Tibial nerve (tissue), 4 donors: ENCODE measurements at regions not wholly inside any gene's neighbourhood (a gene's known extent, or its start where the extent isn't known, plus 50 kb on each side); places are given as distances from the start of the nearest gene placed in this dataset.

Source experiments
- DNase-seq, 2 donors: peaks; one replicate each; pipeline ENCODE4 v3.0.0-alpha.2; 2019; ENCODE audit warnings: low spot score in 2 of 2
- H3K27ac ChIP-seq, 4 donors: fragments of 200-600 bp; sonication (generic) in 3 of 4; one replicate each; pipeline ENCODE4 v1.5.1; 2017 to 2019; ENCODE audit warnings: mild to moderate bottlenecking in 1 of 4
- H3K27me3 ChIP-seq, 2 donors: fragments of 200-600 bp; sonication (generic) in 1 of 2; one replicate each; pipeline versions ENCODE4 v1.5.1 to v1.6.0; 2017 to 2019
- H3K36me3 ChIP-seq, 3 donors: fragments of 200-600 bp; sonication (generic); one replicate each; pipeline ENCODE4 v1.5.1; 2018 to 2019
- H3K4me1 ChIP-seq, 4 donors: fragments of 200-600 bp; sonication (generic) in 3 of 4; one replicate each; pipeline ENCODE4 v1.5.1; 2017 to 2019
- H3K4me3 ChIP-seq, 4 donors: fragments of 200-600 bp; sonication (generic) in 3 of 4; one replicate each; pipeline ENCODE4 v1.5.1; 2017 to 2019; ENCODE audit warnings: mild to moderate bottlenecking in 1 of 4, moderate library complexity in 1 of 4
- H3K9me3 ChIP-seq, 4 donors: fragments of 200-600 bp; sonication (generic) in 3 of 4; one replicate each; pipeline ENCODE4 v1.5.1; 2017 to 2019
- EP300 ChIP-seq, 2 donors: sonication (generic); formaldehyde crosslinking; IDR thresholded peaks; one replicate each; pipeline ENCODE4 v1.6.1; 2017; ENCODE audit warnings: antibody characterized with exemption in 2 of 2, mild to moderate bottlenecking in 1 of 2
- POLR2A ChIP-seq, 2 donors: fragments of 450-650 bp; IDR thresholded peaks; one replicate each; pipeline ENCODE4 v1.6.1; 2017; ENCODE audit warnings: antibody characterized with exemption in 2 of 2, mild to moderate bottlenecking in 2 of 2, moderate library complexity in 2 of 2
- whole genome bisulfite sequencing, 2 donors: methylation state at CpG; one replicate each; pipeline ENCODE4 v1.1.5; 2018; 5-methylcytosine and 5-hydroxymethylcytosine counted together
- TF ChIP-seq, protein P1 (sequence below), 5 experiments: fragments of 200-600 bp in 3 of 5; fragments of 450-650 bp in 2 of 5; sonication (generic) in 3 of 5; IDR thresholded peaks; one replicate each; pipeline ENCODE4 v1.5.1; 2016 to 2019; ENCODE audit warnings: antibody characterized with exemption in 5 of 5, mild to moderate bottlenecking in 3 of 5, moderate library complexity in 2 of 5

DNA sequence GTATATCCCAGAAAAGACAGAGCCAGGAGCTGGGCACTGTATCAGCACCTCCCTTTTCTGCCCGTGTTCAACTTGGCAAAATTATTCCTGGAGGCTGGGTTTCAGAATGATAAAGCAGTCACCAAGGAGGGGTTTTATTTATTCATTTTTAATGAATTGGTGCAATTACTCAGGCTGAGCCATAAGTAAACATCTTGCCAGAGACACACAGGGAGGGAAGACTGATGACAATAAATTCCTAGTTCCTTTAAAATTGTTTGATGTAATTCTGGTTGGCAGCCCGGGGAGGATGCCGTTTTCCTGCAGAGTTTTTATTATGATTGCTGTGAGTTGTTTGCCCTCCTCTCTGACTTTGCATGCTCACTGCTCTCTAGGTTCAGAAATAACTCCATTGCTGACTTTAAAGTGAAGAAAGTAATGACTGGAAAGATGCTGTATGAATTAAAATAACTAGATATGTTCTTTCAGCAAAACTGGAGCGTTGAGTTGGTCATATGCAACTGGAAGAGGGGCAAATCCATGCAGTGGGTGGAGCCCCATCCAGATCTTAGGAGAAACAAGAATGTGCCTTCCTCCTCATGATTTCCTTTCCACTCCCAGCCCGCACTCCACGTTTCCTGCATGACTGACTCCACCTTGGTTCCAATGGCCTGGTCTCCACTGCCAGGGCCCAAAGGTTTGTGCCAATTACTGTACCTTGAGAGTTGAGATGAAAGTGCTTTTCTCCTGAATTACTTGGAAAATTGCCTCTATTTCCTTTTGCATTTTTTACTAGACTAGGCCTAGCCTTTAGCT, 182.1 kb downstream of the RFC3 start:
- no peak overlapping the region for H3K4me3 ChIP-seq
- TF ChIP-seq, protein P1, sequence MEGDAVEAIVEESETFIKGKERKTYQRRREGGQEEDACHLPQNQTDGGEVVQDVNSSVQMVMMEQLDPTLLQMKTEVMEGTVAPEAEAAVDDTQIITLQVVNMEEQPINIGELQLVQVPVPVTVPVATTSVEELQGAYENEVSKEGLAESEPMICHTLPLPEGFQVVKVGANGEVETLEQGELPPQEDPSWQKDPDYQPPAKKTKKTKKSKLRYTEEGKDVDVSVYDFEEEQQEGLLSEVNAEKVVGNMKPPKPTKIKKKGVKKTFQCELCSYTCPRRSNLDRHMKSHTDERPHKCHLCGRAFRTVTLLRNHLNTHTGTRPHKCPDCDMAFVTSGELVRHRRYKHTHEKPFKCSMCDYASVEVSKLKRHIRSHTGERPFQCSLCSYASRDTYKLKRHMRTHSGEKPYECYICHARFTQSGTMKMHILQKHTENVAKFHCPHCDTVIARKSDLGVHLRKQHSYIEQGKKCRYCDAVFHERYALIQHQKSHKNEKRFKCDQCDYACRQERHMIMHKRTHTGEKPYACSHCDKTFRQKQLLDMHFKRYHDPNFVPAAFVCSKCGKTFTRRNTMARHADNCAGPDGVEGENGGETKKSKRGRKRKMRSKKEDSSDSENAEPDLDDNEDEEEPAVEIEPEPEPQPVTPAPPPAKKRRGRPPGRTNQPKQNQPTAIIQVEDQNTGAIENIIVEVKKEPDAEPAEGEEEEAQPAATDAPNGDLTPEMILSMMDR (IDR thresholded peaks at IDR 0.05) = no peak
- TF ChIP-seq EP300 (IDR thresholded peaks at IDR 0.05) (no peak), POLR2A (IDR thresholded peaks at IDR 0.05) (no peak)
- no peaks in the 10 kb centered on the region for H3K9me3 ChIP-seq
- H3K36me3 ChIP-seq = no peaks in the 10 kb centered on the region
- H3K27ac ChIP-seq = no peak overlapping the region
- 23 to 66% methylated on average over 6 of the region's 6 CpGs for WGBS, 2 donors
- H3K27me3 ChIP-seq = no peaks in the 10 kb centered on the region
- no peaks in the 10 kb centered on the region for H3K4me1 ChIP-seq
- no peak for DNase-seq

DNA sequence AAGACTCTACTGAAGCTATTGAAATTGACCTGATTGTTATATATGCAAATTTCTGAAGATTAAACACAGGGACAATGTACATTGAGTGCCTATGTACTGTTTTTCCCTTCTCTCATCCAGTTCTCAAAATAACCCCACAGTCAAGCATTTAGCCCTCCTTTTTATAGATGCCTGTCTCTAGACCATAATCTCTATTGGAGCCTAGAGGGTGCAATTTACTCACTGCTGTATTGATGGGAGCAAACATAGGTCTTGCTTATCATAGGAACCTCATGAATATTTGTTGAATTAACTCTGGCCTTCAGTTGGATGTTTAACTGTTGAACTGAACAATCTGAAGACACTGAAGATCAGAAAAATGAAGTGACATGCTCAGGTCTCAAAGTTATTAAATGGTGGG, 183.0 kb downstream of the RFC3 start:
- no peaks in the 10 kb centered on the region for H3K4me1 ChIP-seq
- no peaks in the 10 kb centered on the region for H3K36me3 ChIP-seq
- H3K27me3 ChIP-seq = no peaks in the 10 kb centered on the region
- TF ChIP-seq EP300 (IDR thresholded peaks at IDR 0.05) (no peak), POLR2A (IDR thresholded peaks at IDR 0.05) (no peak)
- TF ChIP-seq, protein P1 (IDR thresholded peaks at IDR 0.05) = no peak
- H3K9me3 ChIP-seq = no peaks in the 10 kb centered on the region
- H3K27ac ChIP-seq = no peak overlapping the region
- no peak overlapping the region for H3K4me3 ChIP-seq
- no peak for DNase-seq

DNA sequence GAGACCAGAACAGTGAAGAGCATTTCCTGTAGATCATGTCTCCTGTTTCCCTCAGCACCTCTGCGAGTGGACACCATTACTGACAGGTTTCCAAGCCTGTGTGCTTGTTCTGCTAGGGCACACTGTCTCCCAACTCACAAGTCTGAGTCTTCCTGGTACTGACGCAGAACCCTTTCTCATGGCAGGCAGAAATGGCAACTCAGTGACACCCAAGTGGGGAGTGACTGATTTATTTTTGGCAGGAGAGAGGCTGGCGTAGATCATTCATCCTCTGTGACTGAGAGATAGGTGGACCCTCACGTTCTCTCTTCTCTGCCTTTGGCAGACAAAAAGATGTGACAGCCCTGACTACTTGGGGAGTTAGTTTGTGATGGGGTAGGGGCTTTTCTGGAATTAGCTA, 183.4 kb downstream of the RFC3 start:
- no peak for DNase-seq
- Histone ChIP-seq H3K27ac (no peak overlapping the region), H3K4me3 (no peak overlapping the region), H3K4me1 (no peaks in the 10 kb centered on the region), H3K9me3 (no peaks in the 10 kb centered on the region), H3K27me3 (no peaks in the 10 kb centered on the region), H3K36me3 (no peaks in the 10 kb centered on the region)
- TF ChIP-seq EP300 (IDR thresholded peaks at IDR 0.05) = no peak
- TF ChIP-seq, protein P1 (IDR thresholded peaks at IDR 0.05) = no peak
- TF ChIP-seq POLR2A (IDR thresholded peaks at IDR 0.05) = no peak
- WGBS, 2 donors = 89 to 91% methylated on average over 4 of the region's 4 CpGs

DNA sequence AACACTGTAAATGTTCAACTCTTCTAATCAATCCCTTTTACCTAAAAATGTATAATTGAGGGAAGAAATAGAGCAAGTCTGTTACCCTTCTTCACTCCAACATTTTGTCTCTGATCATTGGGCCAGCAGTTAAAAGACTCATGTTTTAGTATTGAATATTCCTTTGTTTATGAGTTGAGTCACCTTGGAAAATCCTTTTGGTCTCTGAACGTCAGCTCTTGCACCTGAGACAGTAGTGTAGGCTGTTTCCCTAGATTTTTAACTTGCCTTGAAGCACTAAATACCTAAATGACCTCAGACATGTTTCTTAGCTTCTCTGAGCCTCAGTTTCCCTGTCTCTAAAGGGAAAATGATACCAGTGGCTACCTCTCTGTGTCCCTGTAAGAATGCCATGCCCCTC, 184.2 kb downstream of the RFC3 start:
- H3K36me3 ChIP-seq = no peaks in the 10 kb centered on the region
- WGBS, 2 donors = 72 to 86% methylated on average over 1 of the region's 1 CpG

DNA sequence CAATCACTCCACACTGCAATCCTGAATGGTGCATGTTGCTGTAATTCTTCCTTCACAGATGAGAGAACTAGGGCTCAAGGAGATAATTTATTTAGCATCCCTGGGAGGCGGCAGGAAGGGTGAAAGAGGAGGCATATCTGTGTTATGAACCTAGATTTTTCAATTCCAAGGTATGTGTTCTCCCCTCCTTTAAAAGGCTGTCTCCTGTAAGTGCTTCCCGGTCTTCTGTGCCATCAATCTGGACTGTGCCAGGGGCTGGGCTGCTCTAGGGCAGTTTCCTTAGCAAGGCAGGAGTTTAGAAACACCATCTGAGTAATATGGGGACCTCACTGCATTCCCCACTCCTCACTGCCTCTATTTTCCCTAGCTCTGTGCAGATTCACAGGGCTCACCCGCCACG, 185.0 kb downstream of the RFC3 start:
- H3K4me3 ChIP-seq = no peak overlapping the region
- TF ChIP-seq, protein P1 (IDR thresholded peaks at IDR 0.05) = no peak
- TF ChIP-seq POLR2A (IDR thresholded peaks at IDR 0.05) (no peak), EP300 (IDR thresholded peaks at IDR 0.05) (no peak)
- H3K9me3 ChIP-seq = no peaks in the 10 kb centered on the region
- no peak for DNase-seq
- no peaks in the 10 kb centered on the region for H3K27me3 ChIP-seq
- H3K27ac ChIP-seq = no peak overlapping the region
- H3K36me3 ChIP-seq = no peaks in the 10 kb centered on the region
- WGBS, 2 donors = 75 to 85% methylated on average over 4 of the region's 4 CpGs
- no peaks in the 10 kb centered on the region for H3K4me1 ChIP-seq

More for the DNA sequence above, 184.2 kb downstream of the RFC3 start:
- H3K4me3 ChIP-seq = no peak overlapping the region
- no peaks in the 10 kb centered on the region for H3K9me3 ChIP-seq
- H3K27me3 ChIP-seq = no peaks in the 10 kb centered on the region
- DNase-seq = no peak
- no peak for TF ChIP-seq POLR2A (IDR thresholded peaks at IDR 0.05)
- TF ChIP-seq, protein P1 (IDR thresholded peaks at IDR 0.05) = no peak
- H3K4me1 ChIP-seq = no peaks in the 10 kb centered on the region
- no peak overlapping the region for H3K27ac ChIP-seq
